H9 (cell line): ENCODE measurements at regions not wholly inside any gene's neighbourhood (a gene's known extent, or its start where the extent isn't known, plus 50 kb on each side); places are given as distances from the start of the nearest gene placed in this dataset.

Experiments
- DNase-seq: peaks from one replicate; pipeline ENCODE4 v3.0.0-alpha.2; 2017
- H2AFZ ChIP-seq: one replicate; pipeline ENCODE4 v1.6.1; 2013; ENCODE audit warnings: mild to moderate bottlenecking, low read length, control low read depth, moderate library complexity
- H2AK5ac ChIP-seq: 2 replicates; pipeline ENCODE4 v1.6.1; 2013; ENCODE audit warnings: low read length, control low read depth, mixed read lengths; ENCODE audit not compliant: insufficient read length
- H2BK120ac ChIP-seq: one replicate; pipeline ENCODE4 v1.6.1; 2013; ENCODE audit warnings: low read depth, mild to moderate bottlenecking, low read length, control low read depth, inconsistent platforms; ENCODE audit not compliant: poor library complexity, severe bottlenecking
- H2BK12ac ChIP-seq: 2 replicates; pipeline ENCODE4 v1.6.1; 2013; ENCODE audit warnings: low read length, control low read depth, mixed read lengths, low read depth; ENCODE audit not compliant: insufficient read length
- H2BK15ac ChIP-seq: 2 replicates; pipeline ENCODE4 v1.6.1; 2013; ENCODE audit warnings: low read depth, low read length, control low read depth
- H2BK20ac ChIP-seq: one replicate; pipeline ENCODE4 v1.6.1; 2013; ENCODE audit warnings: low read depth, mild to moderate bottlenecking, low read length, control low read depth, inconsistent platforms; ENCODE audit not compliant: poor library complexity, severe bottlenecking
- H2BK5ac ChIP-seq: 2 replicates; pipeline ENCODE4 v1.6.1; 2013; ENCODE audit warnings: low read length, control low read depth, mixed read lengths; ENCODE audit not compliant: insufficient read length
- H3K14ac ChIP-seq: 2 replicates; pipeline ENCODE4 v1.6.1; 2013; ENCODE audit warnings: low read length, control low read depth; ENCODE audit not compliant: insufficient read depth
- H3K18ac ChIP-seq: 2 replicates; pipeline ENCODE4 v1.6.1; 2013; ENCODE audit warnings: low read depth, mild to moderate bottlenecking, mixed read lengths, low read length, control low read depth; ENCODE audit not compliant: insufficient read length
- H3K23ac ChIP-seq: 2 replicates; pipeline ENCODE4 v1.6.1; 2013; ENCODE audit warnings: low read length, control low read depth, mixed read lengths, low read depth; ENCODE audit not compliant: insufficient read length
- H3K23me2 ChIP-seq: 2 replicates; pipeline ENCODE4 v1.6.1; 2013; ENCODE audit warnings: low read depth, mild to moderate bottlenecking, mixed read lengths, low read length, control low read depth; ENCODE audit not compliant: insufficient read length, poor library complexity, severe bottlenecking
- H3K27ac ChIP-seq: 2 replicates; pipeline ENCODE4 v1.5.1; 2013; ENCODE audit warnings: low read length, control low read depth, mixed read lengths, low read depth; ENCODE audit not compliant: insufficient read length
- H3K27me3 ChIP-seq: 2 replicates; pipeline ENCODE4 v1.6.1; 2013; ENCODE audit warnings: low read length, control low read depth, inconsistent platforms; ENCODE audit not compliant: insufficient read depth
- H3K4ac ChIP-seq: 2 replicates; pipeline ENCODE4 v1.6.1; 2013; ENCODE audit warnings: low read depth, mild to moderate bottlenecking, control low read depth, inconsistent platforms, low read length, moderate library complexity
- H3K4me1 ChIP-seq: 2 replicates; pipeline ENCODE4 v1.6.1; 2013; ENCODE audit warnings: low read length, control low read depth, inconsistent platforms; ENCODE audit not compliant: insufficient read depth
- H3K4me2 ChIP-seq: 2 replicates; pipeline ENCODE4 v1.6.1; 2013; ENCODE audit warnings: low read length, control low read depth, mixed read lengths; ENCODE audit not compliant: insufficient read length, insufficient read depth
- H3K56ac ChIP-seq: 2 replicates; pipeline ENCODE4 v1.6.1; 2013; ENCODE audit warnings: low read depth, mild to moderate bottlenecking, mixed read lengths, low read length, control low read depth; ENCODE audit not compliant: insufficient read length
- H3K79me1 ChIP-seq: 2 replicates; pipeline ENCODE4 v1.6.1; 2013; ENCODE audit warnings: low read depth, mild to moderate bottlenecking, moderate library complexity, low read length, control low read depth, inconsistent platforms; ENCODE audit not compliant: insufficient read depth, poor library complexity, severe bottlenecking
- H3K79me2 ChIP-seq: 2 replicates; pipeline ENCODE4 v1.6.1; 2013; ENCODE audit warnings: low read length, control low read depth, inconsistent platforms; ENCODE audit not compliant: insufficient read depth
- H3K9ac ChIP-seq: 2 replicates; pipeline ENCODE4 v1.6.1; 2013; ENCODE audit warnings: low read length, control low read depth, mixed read lengths; ENCODE audit not compliant: insufficient read length; ENCODE audit errors: extremely low read depth
- H3K9me3 ChIP-seq: one replicate; pipeline ENCODE4 v1.6.1; 2013; ENCODE audit warnings: low read depth, low read length, inconsistent platforms; ENCODE audit not compliant: control insufficient read depth
- H3T11ph ChIP-seq: one replicate; pipeline ENCODE4 v1.6.1; 2013; ENCODE audit warnings: mild to moderate bottlenecking, low read length, control low read depth, inconsistent platforms
- H4K20me1 ChIP-seq: one replicate; pipeline ENCODE4 v1.6.1; 2013; ENCODE audit not compliant: control insufficient read depth, insufficient read length, insufficient read depth
- H4K5ac ChIP-seq: 2 replicates; pipeline ENCODE4 v1.6.1; 2013; ENCODE audit warnings: low read depth, mild to moderate bottlenecking, mixed read lengths, low read length, control low read depth; ENCODE audit not compliant: insufficient read length
- H4K8ac ChIP-seq: replicated peaks from 2 replicates; pipeline ENCODE4 v1.6.1; 2013; ENCODE audit warnings: low read length, control low read depth, mixed read lengths, low read depth; ENCODE audit not compliant: insufficient read length
- H4K91ac ChIP-seq: 2 replicates; pipeline ENCODE4 v1.6.1; 2013; ENCODE audit warnings: low read depth, mild to moderate bottlenecking, moderate library complexity, mixed read lengths, low read length, control low read depth; ENCODE audit not compliant: insufficient read length
- H3K27ac Mint-ChIP-seq, 3 experiments: 2 replicates in 2 of 3; 3 replicates in 1 of 3; pipeline ENCODE4 v1.8.0; 2020 to 2021; ENCODE audit warnings: mixed read lengths in 3 of 3, mild to moderate bottlenecking in 1 of 3, moderate library complexity in 1 of 3
- H3K27me3 Mint-ChIP-seq: 2 replicates; pipeline ENCODE4 v1.8.0; 2021; ENCODE audit warnings: low read depth, mild to moderate bottlenecking, moderate library complexity, mixed read lengths
- H3K36me3 Mint-ChIP-seq, 3 experiments: 2 replicates in 2 of 3; 3 replicates in 1 of 3; pipeline ENCODE4 v1.8.0; 2020 to 2021; ENCODE audit warnings: low read depth in 3 of 3, mixed read lengths in 3 of 3; ENCODE audit not compliant: insufficient read depth in 1 of 3
- H3K4me1 Mint-ChIP-seq, 2 experiments: 2 replicates each; pipeline ENCODE4 v1.8.0; 2020; ENCODE audit warnings: mixed read lengths in 2 of 2
- H3K4me3 Mint-ChIP-seq, 2 experiments: 2 replicates in 1 of 2; 3 replicates in 1 of 2; pipeline ENCODE4 v1.8.0; 2020 to 2021; ENCODE audit warnings: mild to moderate bottlenecking in 2 of 2, mixed read lengths in 2 of 2, moderate library complexity in 1 of 2
- H3K9me3 Mint-ChIP-seq, 2 experiments: 2 replicates in 1 of 2; 3 replicates in 1 of 2; pipeline ENCODE4 v1.8.0; 2020; ENCODE audit warnings: mild to moderate bottlenecking in 2 of 2, mixed read lengths in 2 of 2, moderate library complexity in 1 of 2
- WGBS: extraction: QIAGEN DNeasy Blood & Tissue Kit; methylation state at CpG from one replicate; pipeline ENCODE4 v1.1.7; 2013; ENCODE audit warnings: missing lambda C conversion rate, low lambda C conversion rate, mixed read lengths; ENCODE audit not compliant: insufficient read length; ENCODE audit errors: extremely low coverage; 5-methylcytosine and 5-hydroxymethylcytosine counted together
- TF ChIP-seq, protein P1 (sequence below): fragments of 200-600 bp; sonication (generic); conservative IDR thresholded peaks from 3 replicates; pipeline ENCODE4 v1.8.0; 2021; ENCODE audit warnings: antibody characterized with exemption, mild to moderate bottlenecking

DNA sequence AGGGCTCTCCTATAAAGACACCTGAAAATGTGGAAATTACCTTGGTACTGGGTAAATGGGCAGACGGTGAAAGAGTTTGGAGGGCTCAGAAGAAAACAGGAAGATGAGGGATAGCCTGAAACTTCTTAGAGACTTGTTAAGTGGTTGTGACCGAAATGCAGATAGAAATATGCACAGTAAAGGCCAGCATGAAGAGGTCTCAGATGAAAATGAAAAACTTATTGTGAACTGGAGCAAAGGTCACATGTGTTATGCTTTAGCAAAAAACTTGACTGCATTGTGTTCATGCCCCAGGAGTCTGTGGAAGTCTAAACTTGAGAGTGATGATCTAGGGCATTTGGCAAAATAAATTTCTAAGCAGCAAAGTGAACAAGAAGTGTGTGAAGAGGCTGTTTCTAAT is 137.1 kb downstream of the CBLN2 start:
- Histone ChIP-seq H2BK15ac (no peak overlapping the region), H3K14ac (no peak overlapping the region), H3K9me3 (no peaks in the 10 kb centered on the region), H3K27me3 (no peaks in the 10 kb centered on the region), H3T11ph (no peak overlapping the region), H2BK12ac (no peak overlapping the region), H3K27ac (no peak overlapping the region), H3K9ac (no peak overlapping the region), H2AK5ac (no peak overlapping the region), H3K18ac (no peak overlapping the region), H3K4ac (no peak overlapping the region), H3K4me2 (no peak overlapping the region), H2AFZ (no peak overlapping the region), H3K23me2 (no peaks in the 10 kb centered on the region), H3K4me1 (no peaks in the 10 kb centered on the region), H3K79me2 (no peaks in the 10 kb centered on the region), H4K8ac (no peak overlapping the region), H4K20me1 (no peaks in the 10 kb centered on the region), H2BK5ac (no peak overlapping the region), H3K79me1 (no peaks in the 10 kb centered on the region), H3K56ac (no peak overlapping the region), H2BK120ac (no peak overlapping the region), H4K91ac (no peak overlapping the region), H2BK20ac (no peak overlapping the region), H3K23ac (no peak overlapping the region), H4K5ac (no peak overlapping the region)
- H3K4me1 Mint-ChIP-seq: no peaks in the 10 kb centered on the region
- peaks cover 7 to 22% of the 10 kb centered on the region in 2 experiments; a peak in 4 of 5 replicates for H3K9me3 Mint-ChIP-seq
- H3K36me3 Mint-ChIP-seq: peaks cover 1 to 4% (median 2%) of the 10 kb centered on the region in 3 experiments; a peak in 1 of 7 replicates
- H3K27ac Mint-ChIP-seq: no peak overlapping the region
- TF ChIP-seq, protein P1, sequence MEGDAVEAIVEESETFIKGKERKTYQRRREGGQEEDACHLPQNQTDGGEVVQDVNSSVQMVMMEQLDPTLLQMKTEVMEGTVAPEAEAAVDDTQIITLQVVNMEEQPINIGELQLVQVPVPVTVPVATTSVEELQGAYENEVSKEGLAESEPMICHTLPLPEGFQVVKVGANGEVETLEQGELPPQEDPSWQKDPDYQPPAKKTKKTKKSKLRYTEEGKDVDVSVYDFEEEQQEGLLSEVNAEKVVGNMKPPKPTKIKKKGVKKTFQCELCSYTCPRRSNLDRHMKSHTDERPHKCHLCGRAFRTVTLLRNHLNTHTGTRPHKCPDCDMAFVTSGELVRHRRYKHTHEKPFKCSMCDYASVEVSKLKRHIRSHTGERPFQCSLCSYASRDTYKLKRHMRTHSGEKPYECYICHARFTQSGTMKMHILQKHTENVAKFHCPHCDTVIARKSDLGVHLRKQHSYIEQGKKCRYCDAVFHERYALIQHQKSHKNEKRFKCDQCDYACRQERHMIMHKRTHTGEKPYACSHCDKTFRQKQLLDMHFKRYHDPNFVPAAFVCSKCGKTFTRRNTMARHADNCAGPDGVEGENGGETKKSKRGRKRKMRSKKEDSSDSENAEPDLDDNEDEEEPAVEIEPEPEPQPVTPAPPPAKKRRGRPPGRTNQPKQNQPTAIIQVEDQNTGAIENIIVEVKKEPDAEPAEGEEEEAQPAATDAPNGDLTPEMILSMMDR: no peak
- WGBS: no CpG with 5 or more reads among the region's 2 CpGs
- no peak overlapping the region for H3K4me3 Mint-ChIP-seq
- no peak for DNase-seq
- peaks cover 11% of the 10 kb centered on the region; the same call in 1 of the 2 replicates for H3K27me3 Mint-ChIP-seq
